Chondrocyte (in vitro differentiated cells): ENCODE measurements at regions not wholly inside any gene's neighbourhood (a gene's known extent, or its start where the extent isn't known, plus 50 kb on each side); places are given as distances from the start of the nearest gene placed in this dataset.

Experiments
- DNase-seq: peaks from one replicate; pipeline ENCODE4 v3.0.0; 2021; ENCODE audit warnings: mixed read lengths, low spot score
- H3K27ac Mint-ChIP-seq: one replicate; pipeline ENCODE4 v1.8.0; 2021; ENCODE audit warnings: mild to moderate bottlenecking, moderate library complexity, mixed read lengths; ENCODE audit not compliant: unreplicated experiment
- H3K27me3 Mint-ChIP-seq: 2 replicates; pipeline ENCODE4 v1.8.0; 2021; ENCODE audit warnings: low read depth, mixed read lengths
- H3K36me3 Mint-ChIP-seq: 2 replicates; pipeline ENCODE4 v1.8.0; 2021; ENCODE audit warnings: low read depth, mixed read lengths
- H3K4me1 Mint-ChIP-seq: 2 replicates; pipeline ENCODE4 v1.8.0; 2021; ENCODE audit warnings: low read depth, mild to moderate bottlenecking, mixed read lengths
- H3K4me3 Mint-ChIP-seq: one replicate; pipeline ENCODE4 v1.8.0; 2021; ENCODE audit warnings: mild to moderate bottlenecking, moderate library complexity, mixed read lengths; ENCODE audit not compliant: unreplicated experiment
- H3K9me3 Mint-ChIP-seq: 2 replicates; pipeline ENCODE4 v1.8.0; 2021; ENCODE audit warnings: low read depth, mixed read lengths
- TF ChIP-seq, protein P1 (sequence below): fragments of 200-600 bp; sonication (generic); IDR thresholded peaks from 2 replicates; pipeline ENCODE4 v1.5.0; 2021; ENCODE audit warnings: antibody characterized with exemption, mild to moderate bottlenecking, moderate library complexity

DNA sequence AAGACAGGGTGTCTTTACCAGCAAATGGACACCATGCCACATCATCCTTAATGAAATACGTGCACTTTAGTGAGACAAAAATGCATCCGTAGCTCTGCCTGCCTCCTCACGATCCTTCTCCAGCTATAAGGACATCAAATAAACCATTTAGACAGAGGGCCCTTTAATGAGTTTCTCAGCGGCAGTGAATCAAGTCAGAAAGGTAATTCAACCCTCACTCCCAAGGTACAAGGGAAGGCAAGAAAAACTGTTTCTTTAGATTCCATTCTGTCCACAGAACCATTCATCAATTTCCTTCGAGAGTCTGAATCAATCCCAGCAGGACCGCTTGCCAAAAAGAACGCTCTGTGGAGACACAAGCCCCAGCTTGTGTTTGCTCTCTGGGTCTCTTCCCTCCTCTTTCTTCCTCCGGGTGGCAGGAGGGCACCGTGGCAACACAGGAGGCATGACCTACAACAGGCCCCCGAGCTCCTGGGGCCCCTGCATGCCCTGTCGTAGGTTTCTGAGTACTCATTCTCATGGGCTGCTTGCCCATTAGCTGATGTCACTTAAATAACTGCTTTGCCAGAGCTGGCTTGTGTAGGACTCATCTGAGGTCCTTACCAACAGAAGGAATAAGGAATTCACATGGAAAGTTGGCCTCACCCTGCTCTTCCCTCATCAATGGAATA, 297.8 kb upstream of the PRKCQ start:
- Mint-ChIP-seq H3K4me1 (peaks cover 5% of the 10 kb centered on the region), H3K36me3 (no peaks in the 10 kb centered on the region), H3K9me3 (no peaks in the 10 kb centered on the region), H3K27me3 (peaks cover 10% of the 10 kb centered on the region), H3K27ac (no peak overlapping the region), H3K4me3 (no peak overlapping the region)
- TF ChIP-seq, protein P1, sequence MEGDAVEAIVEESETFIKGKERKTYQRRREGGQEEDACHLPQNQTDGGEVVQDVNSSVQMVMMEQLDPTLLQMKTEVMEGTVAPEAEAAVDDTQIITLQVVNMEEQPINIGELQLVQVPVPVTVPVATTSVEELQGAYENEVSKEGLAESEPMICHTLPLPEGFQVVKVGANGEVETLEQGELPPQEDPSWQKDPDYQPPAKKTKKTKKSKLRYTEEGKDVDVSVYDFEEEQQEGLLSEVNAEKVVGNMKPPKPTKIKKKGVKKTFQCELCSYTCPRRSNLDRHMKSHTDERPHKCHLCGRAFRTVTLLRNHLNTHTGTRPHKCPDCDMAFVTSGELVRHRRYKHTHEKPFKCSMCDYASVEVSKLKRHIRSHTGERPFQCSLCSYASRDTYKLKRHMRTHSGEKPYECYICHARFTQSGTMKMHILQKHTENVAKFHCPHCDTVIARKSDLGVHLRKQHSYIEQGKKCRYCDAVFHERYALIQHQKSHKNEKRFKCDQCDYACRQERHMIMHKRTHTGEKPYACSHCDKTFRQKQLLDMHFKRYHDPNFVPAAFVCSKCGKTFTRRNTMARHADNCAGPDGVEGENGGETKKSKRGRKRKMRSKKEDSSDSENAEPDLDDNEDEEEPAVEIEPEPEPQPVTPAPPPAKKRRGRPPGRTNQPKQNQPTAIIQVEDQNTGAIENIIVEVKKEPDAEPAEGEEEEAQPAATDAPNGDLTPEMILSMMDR = peak; percentile 33
- no peak for DNase-seq

DNA sequence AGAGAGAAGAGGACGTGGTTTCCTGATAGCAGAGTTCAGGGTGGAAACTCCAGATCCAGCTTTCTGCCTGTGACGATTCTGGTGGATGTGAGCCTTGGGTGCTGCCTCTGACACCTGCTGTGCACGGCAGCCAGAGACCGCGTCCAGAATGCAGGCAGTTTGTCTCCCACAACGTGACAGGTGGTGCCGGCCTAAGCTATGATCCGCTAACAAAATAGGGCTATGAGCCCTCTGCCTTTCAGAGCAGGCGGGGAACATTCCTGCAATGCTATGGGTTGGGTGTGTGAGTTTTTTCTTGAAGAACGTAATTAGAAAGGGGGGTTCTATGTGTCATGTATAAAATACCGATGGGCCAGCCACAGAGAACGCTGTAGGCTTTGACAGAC, 297.3 kb upstream of the PRKCQ start:
- Mint-ChIP-seq H3K4me1 (peaks cover 5% of the 10 kb centered on the region), H3K9me3 (no peaks in the 10 kb centered on the region), H3K27me3 (peaks cover 7% of the 10 kb centered on the region), H3K27ac (no peak overlapping the region), H3K36me3 (no peaks in the 10 kb centered on the region), H3K4me3 (no peak overlapping the region)
- TF ChIP-seq, protein P1 = no peak
- no peak for DNase-seq

DNA sequence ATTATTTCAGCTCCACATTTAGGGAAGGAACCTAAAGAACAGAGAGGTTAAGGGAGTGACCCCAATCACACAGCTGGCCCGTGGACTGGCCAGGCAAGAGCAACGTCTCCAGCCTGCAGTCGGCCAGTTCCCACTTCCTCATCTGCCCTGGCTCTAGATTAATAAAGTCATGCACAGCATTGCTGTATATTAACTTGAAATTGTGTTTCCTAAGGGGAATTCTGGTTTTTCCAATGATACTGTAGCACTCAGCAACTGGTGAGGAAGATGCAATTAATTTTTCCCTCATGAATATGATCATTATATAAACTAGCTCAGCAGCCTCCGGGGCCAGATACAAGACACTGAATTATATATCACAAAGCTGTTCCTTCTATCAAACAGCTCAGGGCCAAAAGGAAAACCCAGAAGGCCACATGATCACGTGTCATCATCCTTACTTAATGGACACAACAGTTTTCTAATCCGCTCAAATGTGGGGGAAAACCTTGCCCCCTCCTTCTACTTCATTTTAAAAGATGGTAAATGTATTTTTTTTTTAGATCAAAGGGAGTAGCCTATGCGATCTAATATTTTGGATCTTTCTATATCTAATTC, 295.3 kb upstream of the PRKCQ start:
- H3K36me3 Mint-ChIP-seq = no peaks in the 10 kb centered on the region

DNA sequence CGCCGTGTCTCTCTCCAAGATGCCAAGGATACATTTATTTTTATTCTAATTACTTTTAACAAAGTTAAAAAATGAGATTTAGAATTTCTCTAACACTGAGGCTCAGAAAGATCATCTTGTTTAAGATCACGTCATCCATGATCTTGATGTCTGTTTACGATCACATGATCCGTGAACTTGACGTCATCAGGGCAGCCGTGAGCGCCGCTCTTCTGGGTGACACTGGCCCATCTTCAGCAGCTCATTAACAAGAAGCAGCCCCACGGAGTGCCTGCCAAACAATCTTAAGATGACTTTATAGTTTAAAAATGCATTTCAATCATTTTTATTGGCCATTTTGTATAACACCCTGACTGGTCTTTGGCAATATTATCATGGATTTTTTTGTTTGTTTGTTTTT, 291.1 kb upstream of the PRKCQ start:
- Mint-ChIP-seq H3K27ac (no peak overlapping the region), H3K36me3 (no peaks in the 10 kb centered on the region), H3K4me3 (no peak overlapping the region), H3K27me3 (peaks cover 2% of the 10 kb centered on the region), H3K9me3 (no peaks in the 10 kb centered on the region), H3K4me1 (peaks cover 5% of the 10 kb centered on the region)
- DNase-seq = no peak
- TF ChIP-seq, protein P1 = no peak

More for the DNA sequence above, 295.3 kb upstream of the PRKCQ start:
- no peaks in the 10 kb centered on the region for H3K9me3 Mint-ChIP-seq
- DNase-seq = no peak
- H3K4me3 Mint-ChIP-seq = no peak overlapping the region
- no peak overlapping the region for H3K27ac Mint-ChIP-seq
- TF ChIP-seq, protein P1 = no peak
- H3K4me1 Mint-ChIP-seq = peaks cover 5% of the 10 kb centered on the region
- peaks cover 7% of the 10 kb centered on the region for H3K27me3 Mint-ChIP-seq

DNA sequence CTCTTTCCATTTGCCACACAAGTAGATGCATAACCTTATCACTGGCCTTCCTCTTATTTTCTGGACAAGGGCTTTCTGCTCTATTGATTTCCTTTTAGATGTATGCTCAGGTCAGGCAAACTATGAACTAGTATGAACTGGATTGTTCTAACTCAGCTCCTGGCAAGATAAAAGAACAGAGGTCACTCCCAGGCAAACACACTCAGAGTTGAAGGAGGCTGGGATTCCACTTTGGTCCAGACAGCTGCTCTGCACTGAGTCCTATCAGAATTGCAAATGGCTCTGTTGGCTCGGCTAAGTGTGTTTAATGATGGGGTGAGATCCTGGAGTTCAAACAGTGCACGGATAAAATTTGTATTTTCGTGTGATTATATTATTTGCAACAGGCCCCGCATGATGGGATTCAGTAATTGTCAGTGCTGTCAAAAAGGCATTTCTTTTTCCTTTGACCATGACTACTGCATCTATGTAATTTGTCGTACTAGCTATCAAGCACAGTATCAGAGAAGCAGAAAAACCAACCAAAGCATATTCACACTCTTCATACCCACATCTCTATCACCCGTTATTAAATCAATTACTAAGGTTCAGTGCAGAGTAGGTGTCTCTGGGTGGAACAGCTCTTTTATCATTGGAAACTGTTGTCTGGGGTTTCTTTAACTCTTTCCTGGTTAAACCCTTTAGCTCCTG, 288.1 kb upstream of the PRKCQ start:
- TF ChIP-seq, protein P1 = no peak
- no peak for DNase-seq
- Mint-ChIP-seq H3K4me3 (no peak overlapping the region), H3K9me3 (no peaks in the 10 kb centered on the region), H3K27me3 (peaks cover 3% of the 10 kb centered on the region), H3K36me3 (no peaks in the 10 kb centered on the region), H3K27ac (no peak overlapping the region), H3K4me1 (no peaks in the 10 kb centered on the region)
